RCC 7860 (cell line): ENCODE measurements at regions not wholly inside any gene's neighbourhood (a gene's known extent, or its start where the extent isn't known, plus 50 kb on each side); places are given as distances from the start of the nearest gene placed in this dataset.

Experiments
- DNase-seq: peaks from one replicate; pipeline ENCODE4 v3.0.0-alpha.2; 2015; ENCODE audit warnings: low spot score
- FAIRE-seq: peaks from 2 replicates; lab custom pipeline; 2012; peaks lifted over from hg19 to GRCh38; lab: Jason Lieb, UNC

- no peak for FAIRE-seq
- no peak for DNase-seq
Measured at GRCh38 chr3:104740874-104741379, 625.8 kb upstream of the ALCAM start.

GRCh38 chr3:104742044-104742443, 624.7 kb upstream of the ALCAM start:
- FAIRE-seq (no peak), DNase-seq (no peak)

GRCh38 chr3:104745313-104745712, 621.4 kb upstream of the ALCAM start:
- no peak for DNase-seq
- no peak for FAIRE-seq

- DNase-seq (no peak), FAIRE-seq (peak; percentile 18)
Measured at GRCh38 chr3:104746056-104746455, 620.7 kb upstream of the ALCAM start.

- FAIRE-seq (no peak), DNase-seq (no peak)
Measured at GRCh38 chr3:104750581-104750980, 616.1 kb upstream of the ALCAM start.

GRCh38 chr3:104755791-104756190, 610.9 kb upstream of the ALCAM start:
- no peak for DNase-seq
- FAIRE-seq = no peak

- FAIRE-seq (no peak), DNase-seq (no peak)
Measured at GRCh38 chr3:104763007-104763406, 603.7 kb upstream of the ALCAM start.

GRCh38 chr3:104764496-104764895, 602.2 kb upstream of the ALCAM start:
- DNase-seq (no peak), FAIRE-seq (no peak)

- FAIRE-seq (no peak), DNase-seq (no peak)
Measured at GRCh38 chr3:104768886-104769285, 597.8 kb upstream of the ALCAM start.

- no peak for FAIRE-seq
Measured at GRCh38 chr3:104779324-104779723, 587.4 kb upstream of the ALCAM start.

GRCh38 chr3:104781112-104781511, 585.6 kb upstream of the ALCAM start:
- FAIRE-seq = no peak
- DNase-seq = no peak

More at GRCh38 chr3:104779324-104779723, 587.4 kb upstream of the ALCAM start:
- DNase-seq = no peak

- FAIRE-seq = no peak
- DNase-seq = no peak
Measured at GRCh38 chr3:104785947-104786346, 580.8 kb upstream of the ALCAM start.

GRCh38 chr3:104787306-104787705, 579.4 kb upstream of the ALCAM start:
- no peak for DNase-seq
- no peak for FAIRE-seq

- no peak for DNase-seq
Measured at GRCh38 chr3:104788807-104789206, 577.9 kb upstream of the ALCAM start.

GRCh38 chr3:104791331-104791730, 575.4 kb upstream of the ALCAM start:
- FAIRE-seq (no peak), DNase-seq (no peak)

More at GRCh38 chr3:104788807-104789206, 577.9 kb upstream of the ALCAM start:
- no peak for FAIRE-seq

GRCh38 chr3:104796556-104796955, 570.2 kb upstream of the ALCAM start:
- DNase-seq (no peak), FAIRE-seq (no peak)

- FAIRE-seq (no peak), DNase-seq (no peak)
Measured at GRCh38 chr3:104805042-104805441, 561.7 kb upstream of the ALCAM start.

- FAIRE-seq (no peak), DNase-seq (no peak)
Measured at GRCh38 chr3:104805508-104805907, 561.2 kb upstream of the ALCAM start.

GRCh38 chr3:104810896-104811295, 555.8 kb upstream of the ALCAM start:
- DNase-seq = no peak
- FAIRE-seq = no peak

GRCh38 chr3:104816008-104816407, 550.7 kb upstream of the ALCAM start:
- DNase-seq (no peak), FAIRE-seq (peak; percentile 20)

GRCh38 chr3:104816716-104817115, 550.0 kb upstream of the ALCAM start:
- no peak for FAIRE-seq
- DNase-seq = no peak

- DNase-seq = no peak
- no peak for FAIRE-seq
Measured at GRCh38 chr3:104819333-104819732, 547.4 kb upstream of the ALCAM start.

- FAIRE-seq (no peak), DNase-seq (no peak)
Measured at GRCh38 chr3:104820959-104821358, 545.8 kb upstream of the ALCAM start.
